Neuronal stem cell (in vitro differentiated cells): ENCODE measurements at regions not wholly inside any gene's neighbourhood (a gene's known extent, or its start where the extent isn't known, plus 50 kb on each side); places are given as distances from the start of the nearest gene placed in this dataset.
"Not testable (repeated sequence)": the region's sequence is repeated elsewhere in the genome, so short reads cannot be mapped to it uniquely, and the experiment has no call there.

ENCODE experiments used
- DNase-seq: peaks from one replicate; pipeline ENCODE4 v3.0.0-alpha.2; 2013; ENCODE audit warnings: low spot score
- H2AFZ ChIP-seq: one replicate; pipeline ENCODE4 v1.6.1; 2013; ENCODE audit warnings: mild to moderate bottlenecking, low read length, inconsistent platforms
- H2AK5ac ChIP-seq: 2 replicates; pipeline ENCODE4 v1.6.1; 2013; ENCODE audit warnings: low read depth, mild to moderate bottlenecking, inconsistent platforms, low read length, moderate library complexity, mixed read lengths
- H2BK120ac ChIP-seq: 2 replicates; pipeline ENCODE4 v1.6.1; 2013; ENCODE audit warnings: low read depth, mild to moderate bottlenecking, inconsistent platforms, low read length, moderate library complexity, mixed read lengths
- H2BK12ac ChIP-seq: one replicate; pipeline ENCODE4 v1.6.1; 2013; ENCODE audit warnings: low read length, inconsistent platforms
- H2BK15ac ChIP-seq: 2 replicates; pipeline ENCODE4 v1.6.1; 2013; ENCODE audit warnings: mild to moderate bottlenecking, low read length, inconsistent platforms, mixed read lengths
- H2BK5ac ChIP-seq: one replicate; pipeline ENCODE4 v1.6.1; 2013; ENCODE audit warnings: inconsistent platforms, mild to moderate bottlenecking, low read length, moderate library complexity
- H3K14ac ChIP-seq: one replicate; pipeline ENCODE4 v1.6.1; 2013; ENCODE audit warnings: low read length, inconsistent platforms
- H3K18ac ChIP-seq: 2 replicates; pipeline ENCODE4 v1.6.1; 2013; ENCODE audit warnings: low read length, inconsistent platforms
- H3K23ac ChIP-seq: 2 replicates; pipeline ENCODE4 v1.6.1; 2013; ENCODE audit warnings: low read depth, mild to moderate bottlenecking, mixed read lengths, low read length, inconsistent platforms; ENCODE audit not compliant: poor library complexity
- H3K27ac ChIP-seq: replicated peaks from 3 replicates; pipeline ENCODE4 v1.5.1; 2013; ENCODE audit warnings: low read length, inconsistent platforms
- H3K27me3 ChIP-seq, 3 experiments: 2 replicates each; pipeline ENCODE4 v1.6.1; 2013; ENCODE audit warnings: low read length in 3 of 3, mild to moderate bottlenecking in 2 of 3, inconsistent platforms in 1 of 3, low read depth in 1 of 3, mixed read lengths in 1 of 3, moderate library complexity in 1 of 3; ENCODE audit not compliant: control insufficient read depth in 3 of 3, insufficient read depth in 3 of 3
- H3K36me3 ChIP-seq, 2 donors: replicated peaks in 1 of 2; 2 replicates each; pipeline ENCODE4 v1.6.1; 2013; ENCODE audit warnings: low read length in 2 of 2; ENCODE audit not compliant: control insufficient read depth in 2 of 2, insufficient read depth in 2 of 2
- H3K4ac ChIP-seq: 2 replicates; pipeline ENCODE4 v1.6.1; 2013; ENCODE audit warnings: inconsistent platforms, mild to moderate bottlenecking, low read length, moderate library complexity
- H3K4me1 ChIP-seq, 2 donors: 1 replicate in 1 of 2; 2 replicates in 1 of 2; pipeline ENCODE4 v1.6.1; 2013; ENCODE audit warnings: low read length in 2 of 2, low read depth in 1 of 2; ENCODE audit not compliant: control insufficient read depth in 2 of 2, insufficient read depth in 1 of 2
- H3K4me2 ChIP-seq: one replicate; pipeline ENCODE4 v1.6.1; 2013; ENCODE audit warnings: mild to moderate bottlenecking, low read length, inconsistent platforms; ENCODE audit not compliant: insufficient read depth, poor library complexity, severe bottlenecking
- H3K4me3 ChIP-seq, 2 donors: 2 replicates each; pipeline ENCODE4 v1.5.1; 2013; ENCODE audit warnings: low read length in 2 of 2, mild to moderate bottlenecking in 2 of 2, inconsistent platforms in 1 of 2, moderate library complexity in 1 of 2
- H3K79me1 ChIP-seq: one replicate; pipeline ENCODE4 v1.6.1; 2013; ENCODE audit warnings: low read depth, mild to moderate bottlenecking, inconsistent platforms, low read length, moderate library complexity
- H3K9ac ChIP-seq: one replicate; pipeline ENCODE4 v1.6.1; 2013; ENCODE audit warnings: mild to moderate bottlenecking, low read depth, low read length, inconsistent platforms; ENCODE audit not compliant: poor library complexity
- H3K9me3 ChIP-seq, 2 donors: replicated peaks in 1 of 2; 2 replicates each; pipeline versions ENCODE3 to v1.6.1; 2013; ENCODE audit warnings: low read length in 2 of 2, mild to moderate bottlenecking in 2 of 2, inconsistent platforms in 1 of 2, low read depth in 1 of 2, mixed read lengths in 1 of 2, moderate library complexity in 1 of 2; ENCODE audit not compliant: control insufficient read depth in 2 of 2, insufficient read depth in 1 of 2
- H4K8ac ChIP-seq: one replicate; pipeline ENCODE4 v1.6.1; 2013; ENCODE audit warnings: low read depth, mild to moderate bottlenecking, inconsistent platforms, low read length, moderate library complexity
- H4K91ac ChIP-seq: one replicate; pipeline ENCODE4 v1.6.1; 2013; ENCODE audit warnings: low read length, low read depth, mild to moderate bottlenecking, inconsistent platforms; ENCODE audit not compliant: poor library complexity
- WGBS, 2 donors: extraction: QIAGEN DNeasy Blood & Tissue Kit; methylation state at CpG; one replicate each; pipeline ENCODE4 v1.1.7; 2013; ENCODE audit warnings: missing lambda C conversion rate in 2 of 2, mixed read lengths in 1 of 2; ENCODE audit not compliant: insufficient read length in 2 of 2, insufficient replicate concordance in 1 of 2; ENCODE audit errors: extremely low coverage in 2 of 2; 5-methylcytosine and 5-hydroxymethylcytosine counted together

DNA sequence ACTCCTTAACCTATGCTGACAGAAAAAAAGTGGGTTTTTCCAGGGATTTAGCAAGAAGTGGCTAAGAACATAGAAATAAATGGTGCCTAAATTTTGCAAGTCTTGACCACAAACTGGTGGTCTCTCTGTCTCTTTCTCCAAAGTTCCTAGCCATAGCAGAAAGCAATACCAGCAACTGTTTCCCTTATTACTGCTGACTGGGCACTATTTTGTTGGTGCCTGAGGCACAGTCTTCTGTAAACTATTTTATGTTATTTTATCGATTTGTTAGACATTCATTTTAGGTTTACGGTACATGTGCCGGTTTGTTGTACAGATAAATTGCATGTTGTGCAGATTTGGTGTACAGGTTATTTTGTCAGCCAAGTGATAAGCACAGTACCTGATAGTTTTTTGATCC is 234.6 kb upstream of the TECRL start:
- no peak for DNase-seq
- no peak overlapping the region for H4K8ac ChIP-seq

DNA sequence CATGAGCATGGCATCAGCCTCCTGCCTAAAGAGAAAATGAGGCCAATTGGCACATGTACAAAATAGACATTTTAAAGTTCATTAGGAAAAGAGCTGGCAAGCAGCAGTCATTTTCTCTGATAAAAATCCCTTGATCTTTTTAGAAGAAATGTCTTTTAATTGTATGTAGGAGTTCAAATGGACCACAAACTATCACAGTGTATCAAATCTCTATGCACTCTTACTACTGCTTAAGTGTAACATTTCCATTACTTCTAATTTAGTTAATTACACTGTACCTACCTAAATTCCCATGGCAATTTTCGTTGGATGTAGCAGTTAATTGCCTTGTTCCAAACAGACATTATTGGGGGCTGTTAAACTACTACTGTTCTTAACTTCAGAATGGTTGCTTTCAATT is 233.7 kb upstream of the TECRL start:
- Histone ChIP-seq H3K4ac (no peak overlapping the region), H2AK5ac (no peak overlapping the region), H3K27ac (no peak overlapping the region), H2AFZ (no peak overlapping the region), H3K36me3 (no peaks in the 10 kb centered on the region), H3K4me3 (no peak overlapping the region), H2BK5ac (no peak overlapping the region), H3K18ac (no peak overlapping the region), H3K79me1 (no peaks in the 10 kb centered on the region), H2BK15ac (no peak overlapping the region), H3K9ac (no peak overlapping the region), H3K9me3 (no peaks in the 10 kb centered on the region), H3K14ac (no peak overlapping the region), H3K4me2 (no peak overlapping the region), H4K91ac (no peak overlapping the region), H3K27me3 (no peaks in the 10 kb centered on the region), H3K4me1 (no peaks in the 10 kb centered on the region), H2BK120ac (no peak overlapping the region), H3K23ac (no peak overlapping the region), H2BK12ac (no peak overlapping the region), H4K8ac (no peak overlapping the region)
- WGBS, 2 donors, result no CpG with 5 or more reads among the region's 1 CpG
- no peak for DNase-seq

More for the DNA sequence above, 234.6 kb upstream of the TECRL start:
- H3K4me3 ChIP-seq, result no peak overlapping the region
- H3K4me1 ChIP-seq, result no peaks in the 10 kb centered on the region
- no peak overlapping the region for H3K27ac ChIP-seq
- no peak overlapping the region for H4K91ac ChIP-seq
- no peak overlapping the region for H2BK15ac ChIP-seq
- no peak overlapping the region for H3K4ac ChIP-seq
- H3K79me1 ChIP-seq, result no peaks in the 10 kb centered on the region
- H2BK12ac ChIP-seq, result no peak overlapping the region
- no peaks in the 10 kb centered on the region for H3K27me3 ChIP-seq
- no peaks in the 10 kb centered on the region for H3K36me3 ChIP-seq
- H3K4me2 ChIP-seq, result no peak overlapping the region
- H2BK5ac ChIP-seq, result no peak overlapping the region
- H2AFZ ChIP-seq, result no peak overlapping the region
- H2BK120ac ChIP-seq, result no peak overlapping the region
- H3K18ac ChIP-seq, result no peak overlapping the region
- H3K23ac ChIP-seq, result no peak overlapping the region
- H3K9ac ChIP-seq, result no peak overlapping the region
- no peak overlapping the region for H2AK5ac ChIP-seq
- no peak overlapping the region for H3K14ac ChIP-seq
- H3K9me3 ChIP-seq, result no peaks in the 10 kb centered on the region
- WGBS, 2 donors, result no CpG with 5 or more reads among the region's 3 CpGs

- not testable (repeated sequence) for H3K27me3 ChIP-seq, H3K23ac ChIP-seq
Measured at GRCh38 chr4:64640402-64640801, 231.2 kb upstream of the TECRL start.

DNA sequence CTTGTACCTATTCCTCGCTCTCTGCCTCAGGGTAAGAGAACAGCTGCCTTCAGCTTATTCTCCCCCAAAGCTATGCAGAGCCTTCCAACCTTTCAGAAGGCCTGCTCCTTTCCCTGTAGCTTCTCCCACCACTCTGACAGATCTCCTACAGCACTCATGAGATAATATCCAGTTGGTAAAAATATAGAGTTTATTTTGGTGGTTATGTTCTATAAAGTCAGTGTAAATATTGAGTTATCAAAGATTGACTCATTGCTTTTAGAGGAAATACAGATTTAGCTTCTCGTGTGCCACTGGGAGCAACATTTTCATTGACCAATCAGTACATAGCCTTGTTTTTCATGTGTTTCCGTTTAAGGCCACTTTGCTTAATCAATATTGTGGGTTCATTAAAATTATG is 216.2 kb upstream of the TECRL start:
- Histone ChIP-seq H4K91ac (no peak overlapping the region), H2BK5ac (no peak overlapping the region), H2AK5ac (no peak overlapping the region), H2BK120ac (no peak overlapping the region), H3K18ac (no peak overlapping the region), H3K79me1 (no peaks in the 10 kb centered on the region), H3K9ac (no peak overlapping the region), H3K27me3 (no peaks in the 10 kb centered on the region), H4K8ac (no peak overlapping the region), H3K4me1 (no peaks in the 10 kb centered on the region), H2BK15ac (no peak overlapping the region), H3K36me3 (no peaks in the 10 kb centered on the region), H3K23ac (no peak overlapping the region), H3K9me3 (no peaks in the 10 kb centered on the region), H3K4me2 (no peak overlapping the region), H2BK12ac (no peak overlapping the region), H3K4ac (no peak overlapping the region), H2AFZ (no peak overlapping the region), H3K4me3 (no peak overlapping the region), H3K27ac (no peak overlapping the region), H3K14ac (no peak overlapping the region)
- DNase-seq, result no peak
- no CpG with 5 or more reads among the region's 3 CpGs for WGBS, 2 donors

More at GRCh38 chr4:64640402-64640801, 231.2 kb upstream of the TECRL start:
- H2BK12ac ChIP-seq, H3K4me2 ChIP-seq, H4K91ac ChIP-seq, H3K79me1 ChIP-seq, H2BK120ac ChIP-seq, H2AK5ac ChIP-seq, H4K8ac ChIP-seq, H3K14ac ChIP-seq, H2AFZ ChIP-seq, H3K27ac ChIP-seq, H2BK15ac ChIP-seq, H3K4ac ChIP-seq, H3K9me3 ChIP-seq, H3K9ac ChIP-seq, H3K36me3 ChIP-seq, H3K4me1 ChIP-seq, H3K18ac ChIP-seq, H3K4me3 ChIP-seq, DNase-seq, H2BK5ac ChIP-seq: not testable (repeated sequence)
- WGBS, 2 donors, result no CpG with 5 or more reads among the region's 21 CpGs
